ENCODE measurements at regions not wholly inside any gene's neighbourhood (a gene's known extent, or its start where the extent isn't known, plus 50 kb on each side); places are given as distances from the start of the nearest gene placed in this dataset.

- no peak overlapping the region for H3K9ac ChIP-seq
- no peak overlapping the region for H3K27ac ChIP-seq
- H2AFZ ChIP-seq: no peak overlapping the region
- H3K79me2 ChIP-seq: no peaks in the 10 kb centered on the region
- no peaks in the 10 kb centered on the region for H3K9me3 ChIP-seq (ENCODE audit: control insufficient read depth, low read length)
- no peak for TF ChIP-seq CTCF (IDR thresholded peaks at IDR 0.05)
- no peaks in the 10 kb centered on the region for H3K4me1 ChIP-seq
- no peak overlapping the region for H3K4me3 ChIP-seq (ENCODE audit: low read depth, low read length)
- no peak overlapping the region for H3K4me2 ChIP-seq (ENCODE audit: low read length)
- no peaks in the 10 kb centered on the region for H3K36me3 ChIP-seq (ENCODE audit: control insufficient read depth, insufficient read depth, low read length)
- H3K27me3 ChIP-seq (ENCODE audit: control insufficient read depth, insufficient read depth, low read length): no peaks in the 10 kb centered on the region
Observed at GRCh38 chr1:34460193-34460592, 283.5 kb downstream of the C1orf94 start.

GRCh38 chr1:34470401-34470800 is 284.4 kb upstream of the GJB5 start:
- H3K27me3 ChIP-seq (ENCODE audit: control insufficient read depth, insufficient read depth, low read length): no peaks in the 10 kb centered on the region

DNA sequence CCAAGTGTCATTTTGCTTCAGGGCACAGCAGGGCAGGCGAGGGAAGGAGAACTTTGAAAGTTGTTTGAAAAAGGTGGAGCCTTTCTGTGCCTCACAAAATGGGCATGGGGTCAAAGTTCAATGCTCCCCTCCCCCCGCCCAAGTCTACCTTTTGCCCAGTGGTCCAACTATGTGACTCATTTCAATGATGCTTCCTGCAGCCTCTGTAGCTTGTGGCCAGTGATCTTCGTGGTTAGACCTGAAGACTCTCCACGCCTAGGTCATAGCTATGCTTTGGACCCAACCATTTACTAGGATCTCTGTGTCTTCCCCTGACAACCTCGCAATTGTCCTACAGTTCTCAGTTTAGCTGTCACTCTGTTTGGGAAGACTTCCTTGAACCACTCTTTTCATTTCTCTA is 280.3 kb upstream of the GJB5 start:
- Histone ChIP-seq H3K9me3 (ENCODE audit: control insufficient read depth, low read length) (no peaks in the 10 kb centered on the region), H3K27ac (no peak overlapping the region), H3K27me3 (ENCODE audit: control insufficient read depth, insufficient read depth, low read length) (no peaks in the 10 kb centered on the region), H3K4me3 (ENCODE audit: low read depth, low read length) (no peak overlapping the region), H3K4me1 (no peaks in the 10 kb centered on the region), H3K36me3 (ENCODE audit: control insufficient read depth, insufficient read depth, low read length) (no peaks in the 10 kb centered on the region), H3K79me2 (no peaks in the 10 kb centered on the region), H3K4me2 (ENCODE audit: low read length) (no peak overlapping the region), H3K9ac (no peak overlapping the region), H2AFZ (no peak overlapping the region)
- no peak for TF ChIP-seq CTCF (IDR thresholded peaks at IDR 0.05)

More at GRCh38 chr1:34470401-34470800, 284.4 kb upstream of the GJB5 start:
- Histone ChIP-seq H3K9ac (no peak overlapping the region), H3K4me3 (ENCODE audit: low read depth, low read length) (no peak overlapping the region), H3K27ac (no peak overlapping the region), H3K36me3 (ENCODE audit: control insufficient read depth, insufficient read depth, low read length) (no peaks in the 10 kb centered on the region), H3K4me1 (no peaks in the 10 kb centered on the region), H2AFZ (no peak overlapping the region), H3K79me2 (no peaks in the 10 kb centered on the region), H3K4me2 (ENCODE audit: low read length) (no peak overlapping the region), H3K9me3 (ENCODE audit: control insufficient read depth, low read length) (no peaks in the 10 kb centered on the region)
- no peak for TF ChIP-seq CTCF (IDR thresholded peaks at IDR 0.05)

DNA sequence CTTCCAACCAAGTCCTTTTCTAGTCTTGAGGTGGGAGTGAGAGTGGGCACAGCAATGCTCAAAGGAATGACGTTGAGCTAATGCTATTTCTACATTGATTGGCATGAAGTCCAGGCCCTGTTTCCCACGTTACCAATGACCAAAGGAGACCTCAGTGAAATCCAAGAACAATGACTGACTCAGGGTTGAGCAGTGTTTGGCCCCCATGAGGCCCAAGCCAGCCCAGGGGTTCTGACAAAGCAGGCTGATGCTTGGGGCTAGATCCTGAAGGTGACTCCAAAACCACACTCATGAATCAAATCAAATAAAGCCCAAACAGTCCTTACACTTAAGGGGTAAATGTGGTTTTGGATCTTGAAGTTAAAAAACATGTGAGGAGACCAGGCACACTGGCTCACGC is 278.5 kb upstream of the GJB5 start:
- Histone ChIP-seq H3K4me2 (ENCODE audit: low read length) (no peak overlapping the region), H3K36me3 (ENCODE audit: control insufficient read depth, insufficient read depth, low read length) (no peaks in the 10 kb centered on the region), H3K79me2 (no peaks in the 10 kb centered on the region), H3K27ac (no peak overlapping the region), H2AFZ (no peak overlapping the region), H3K27me3 (ENCODE audit: control insufficient read depth, insufficient read depth, low read length) (no peaks in the 10 kb centered on the region), H3K9ac (no peak overlapping the region), H3K9me3 (ENCODE audit: control insufficient read depth, low read length) (no peaks in the 10 kb centered on the region), H3K4me3 (ENCODE audit: low read depth, low read length) (no peak overlapping the region), H3K4me1 (no peaks in the 10 kb centered on the region)
- no peak for TF ChIP-seq CTCF (IDR thresholded peaks at IDR 0.05)

DNA sequence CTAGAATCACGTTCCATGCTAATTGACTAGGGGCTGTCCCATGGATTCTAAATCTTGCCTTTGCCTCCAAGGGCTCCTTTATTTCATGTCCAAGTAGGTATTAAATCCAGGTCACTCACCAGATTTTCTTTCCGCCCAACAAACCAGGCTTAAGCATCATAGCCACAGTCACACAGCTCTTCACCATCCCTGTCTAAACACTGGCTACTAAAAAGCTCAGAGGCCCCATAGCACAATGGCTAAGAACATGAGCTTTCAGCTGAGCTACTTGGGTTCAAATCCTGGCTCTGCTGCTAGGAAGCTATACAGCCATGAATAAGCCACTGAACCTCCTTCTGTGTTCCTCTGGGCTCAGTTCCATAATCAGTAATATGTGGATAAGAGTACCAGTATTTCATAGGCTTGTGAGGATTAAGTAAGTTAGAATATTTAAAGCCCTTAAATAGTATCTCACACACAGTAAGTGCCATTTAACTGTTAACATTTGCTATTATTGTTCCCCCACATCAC is 277.2 kb upstream of the GJB5 start:
- H3K4me2 ChIP-seq (ENCODE audit: low read length): no peak overlapping the region
- no peak overlapping the region for H2AFZ ChIP-seq
- H3K9me3 ChIP-seq (ENCODE audit: control insufficient read depth, low read length): no peaks in the 10 kb centered on the region
- no peak for TF ChIP-seq CTCF (IDR thresholded peaks at IDR 0.05)
- H3K4me3 ChIP-seq (ENCODE audit: low read depth, low read length): no peak overlapping the region
- H3K36me3 ChIP-seq (ENCODE audit: control insufficient read depth, insufficient read depth, low read length): no peaks in the 10 kb centered on the region
- H3K27me3 ChIP-seq (ENCODE audit: control insufficient read depth, insufficient read depth, low read length): no peaks in the 10 kb centered on the region
- H3K79me2 ChIP-seq: no peaks in the 10 kb centered on the region
- no peak overlapping the region for H3K9ac ChIP-seq
- no peak overlapping the region for H3K27ac ChIP-seq
- no peaks in the 10 kb centered on the region for H3K4me1 ChIP-seq

Data from parathyroid adenoma (tissue), 2 donors.